ENCODE measurements at regions not wholly inside any gene's neighbourhood (a gene's known extent, or its start where the extent isn't known, plus 50 kb on each side); places are given as distances from the start of the nearest gene placed in this dataset.

GRCh38 chr9:108565651-108566378, 290.0 kb downstream of the ACTL7B start:
- TF ChIP-seq CTCF (IDR thresholded peaks at IDR 0.05) (peak; percentile 86), ZFX (IDR thresholded peaks at IDR 0.05; ENCODE audit: borderline replicate concordance) (no peak)

Measured in 22Rv1 (cell line).